Activated CD4-positive, alpha-beta T cell treated with anti-CD3 and anti-CD28 coated beads, Interleukin-2, amount 10 ng/mL, durations not matched to agents 7 days and 5 days (primary cell): ENCODE measurements at regions not wholly inside any gene's neighbourhood (a gene's known extent, or its start where the extent isn't known, plus 50 kb on each side); places are given as distances from the start of the nearest gene placed in this dataset.

Experiments
- CTCF ChIA-PET: fragments of 350-600 bp; sonication (Branson Sonifier 250); formaldehyde crosslinking; loops from one replicate; lab custom pipeline; 2021; ENCODE audit warnings: antibody characterized with exemption; lab: Charles Lee
- POLR2A ChIA-PET: fragments of 350-600 bp; sonication (Branson Sonifier 250); formaldehyde crosslinking; loops from one replicate; lab custom pipeline; 2021; ENCODE audit warnings: antibody characterized with exemption; lab: Charles Lee
- DNase-seq: peaks from one replicate; pipeline ENCODE4 v3.0.0-alpha.2; 2020
- H3K27ac Mint-ChIP-seq: one replicate; pipeline ENCODE4 v1.8.0; 2021; ENCODE audit warnings: mild to moderate bottlenecking, moderate library complexity, mixed read lengths
- H3K27me3 Mint-ChIP-seq: one replicate; pipeline ENCODE4 v1.8.0; 2021; ENCODE audit warnings: mixed read lengths
- H3K36me3 Mint-ChIP-seq: one replicate; pipeline ENCODE4 v1.8.0; 2021; ENCODE audit warnings: low read depth, mixed read lengths
- H3K4me1 Mint-ChIP-seq: one replicate; pipeline ENCODE4 v1.8.0; 2021; ENCODE audit warnings: mixed read lengths
- H3K4me3 Mint-ChIP-seq: one replicate; pipeline ENCODE4 v1.8.0; 2021; ENCODE audit warnings: mild to moderate bottlenecking, moderate library complexity, mixed read lengths
- H3K9me3 Mint-ChIP-seq: one replicate; pipeline ENCODE4 v1.8.0; 2021; ENCODE audit warnings: mixed read lengths

DNA sequence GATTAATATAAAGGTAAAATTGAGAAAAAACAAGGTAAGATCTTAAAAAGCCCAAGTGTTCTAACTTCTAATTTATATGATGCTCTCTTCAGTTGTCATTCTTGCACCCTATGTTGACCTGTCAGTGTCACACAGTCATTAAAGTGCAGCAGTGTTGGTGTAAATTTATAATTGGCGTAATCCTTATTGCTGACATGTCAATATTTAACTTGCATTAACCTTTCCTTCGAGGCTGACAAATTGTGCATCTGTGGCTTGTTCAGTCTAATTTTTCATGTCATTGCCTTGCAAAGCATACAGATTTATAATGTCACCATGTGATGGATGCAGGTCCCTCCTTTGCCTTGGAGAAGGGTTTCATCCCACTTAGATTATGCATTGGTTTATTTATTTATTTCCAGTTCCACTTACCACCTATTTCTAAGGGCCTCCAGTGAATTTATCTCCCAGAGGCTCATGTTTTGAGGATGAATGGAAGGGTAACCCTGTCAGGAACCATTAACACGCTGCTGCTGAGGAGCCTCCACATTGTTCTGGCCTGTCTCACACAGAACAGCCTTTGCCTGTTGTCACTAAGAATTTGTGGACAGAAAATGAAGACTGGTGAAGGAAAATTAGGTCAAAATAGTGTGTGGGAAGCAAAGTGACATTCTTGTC, 1098.5 kb upstream of the LCORL start:
- no peaks in the 10 kb centered on the region for H3K27me3 Mint-ChIP-seq
- no peaks in the 10 kb centered on the region for H3K36me3 Mint-ChIP-seq
- H3K4me1 Mint-ChIP-seq = no peaks in the 10 kb centered on the region
- DNase-seq = no peak
- H3K9me3 Mint-ChIP-seq = no peaks in the 10 kb centered on the region
- CTCF ChIA-PET = no interaction called here
- POLR2A ChIA-PET = no interaction called here
- no peak overlapping the region for H3K4me3 Mint-ChIP-seq
- H3K27ac Mint-ChIP-seq = no peak overlapping the region

DNA sequence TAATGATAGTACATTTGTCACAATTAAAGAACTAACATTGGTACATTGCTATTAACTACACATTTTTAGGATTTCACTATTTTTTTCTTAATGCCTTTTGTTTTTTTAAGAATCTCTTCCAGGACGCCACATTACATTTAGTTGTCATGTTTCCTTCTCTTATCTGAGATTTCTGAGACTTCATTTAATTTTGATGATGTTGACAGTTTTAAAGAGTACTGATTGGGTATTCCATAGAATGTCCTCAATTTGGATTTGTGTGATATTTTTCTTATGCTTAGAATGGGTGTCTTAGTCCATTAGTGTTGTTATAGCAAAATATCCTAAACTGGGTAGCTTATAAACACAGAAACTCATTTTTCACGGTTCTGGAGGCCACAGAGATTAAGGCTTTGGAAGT, 1095.5 kb upstream of the LCORL start:
- CTCF ChIA-PET = no interaction called here
- Mint-ChIP-seq H3K36me3 (no peaks in the 10 kb centered on the region), H3K4me1 (no peaks in the 10 kb centered on the region), H3K9me3 (no peaks in the 10 kb centered on the region), H3K27ac (no peak overlapping the region), H3K27me3 (no peaks in the 10 kb centered on the region), H3K4me3 (no peak overlapping the region)
- no peak for DNase-seq
- POLR2A ChIA-PET = no interaction called here

DNA sequence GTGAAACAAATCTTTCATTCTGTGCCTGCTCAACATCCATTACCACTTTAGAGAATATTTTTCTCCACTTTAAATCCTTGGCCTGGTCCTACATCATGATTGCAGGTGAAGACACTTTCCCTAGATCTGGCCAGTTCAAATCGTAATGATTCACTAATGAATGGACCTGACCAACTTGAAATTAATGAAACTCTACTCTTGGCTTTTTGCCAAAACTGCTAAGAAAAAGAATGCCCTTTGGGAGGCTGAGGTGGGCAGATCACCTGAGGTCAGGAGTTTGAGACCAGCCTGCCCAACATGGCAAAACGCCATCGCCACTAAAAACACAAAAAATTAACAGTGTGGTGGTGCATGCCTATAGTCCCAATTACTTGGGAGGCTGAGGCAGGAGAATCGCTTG, 1082.6 kb upstream of the LCORL start:
- H3K36me3 Mint-ChIP-seq = no peaks in the 10 kb centered on the region
- no peak overlapping the region for H3K27ac Mint-ChIP-seq
- no peak overlapping the region for H3K4me3 Mint-ChIP-seq
- H3K27me3 Mint-ChIP-seq = no peaks in the 10 kb centered on the region
- no peak for DNase-seq
- CTCF ChIA-PET = no interaction called here
- H3K9me3 Mint-ChIP-seq = peaks cover 11% of the 10 kb centered on the region
- H3K4me1 Mint-ChIP-seq = no peaks in the 10 kb centered on the region
- POLR2A ChIA-PET = no interaction called here

DNA sequence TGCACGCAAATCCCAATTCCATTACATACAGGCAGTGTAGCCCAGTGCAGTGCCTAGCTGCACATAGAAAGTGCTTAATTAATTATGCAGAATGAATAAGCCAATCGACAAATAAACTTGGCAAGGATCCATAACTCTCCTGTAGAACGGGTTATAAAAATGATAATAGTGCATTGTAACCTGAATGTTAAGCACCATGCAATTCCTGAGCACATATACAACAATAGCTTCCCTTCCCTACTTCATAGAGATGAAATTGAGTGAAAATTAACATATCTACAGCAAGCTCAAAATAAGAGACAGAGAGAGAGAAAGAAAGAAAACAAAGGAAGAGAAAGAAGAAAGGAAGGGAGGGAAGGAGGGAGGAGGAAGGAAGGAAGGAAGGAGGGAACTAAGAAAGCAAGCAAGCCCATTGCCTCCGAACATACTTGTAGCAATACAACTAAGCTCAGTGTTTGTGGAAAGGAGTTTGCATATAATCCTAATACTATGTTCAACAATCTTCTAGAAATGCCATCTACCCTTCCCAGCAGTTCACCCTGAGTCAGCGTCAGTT, 1074.0 kb upstream of the LCORL start:
- no peaks in the 10 kb centered on the region for H3K4me1 Mint-ChIP-seq
- H3K27me3 Mint-ChIP-seq = no peaks in the 10 kb centered on the region
- no peak overlapping the region for H3K27ac Mint-ChIP-seq
- H3K36me3 Mint-ChIP-seq = no peaks in the 10 kb centered on the region
- H3K4me3 Mint-ChIP-seq = no peak overlapping the region
- DNase-seq = no peak
- ChIA-PET CTCF (no interaction called here), POLR2A (no interaction called here)
- H3K9me3 Mint-ChIP-seq = peaks cover 8% of the 10 kb centered on the region

DNA sequence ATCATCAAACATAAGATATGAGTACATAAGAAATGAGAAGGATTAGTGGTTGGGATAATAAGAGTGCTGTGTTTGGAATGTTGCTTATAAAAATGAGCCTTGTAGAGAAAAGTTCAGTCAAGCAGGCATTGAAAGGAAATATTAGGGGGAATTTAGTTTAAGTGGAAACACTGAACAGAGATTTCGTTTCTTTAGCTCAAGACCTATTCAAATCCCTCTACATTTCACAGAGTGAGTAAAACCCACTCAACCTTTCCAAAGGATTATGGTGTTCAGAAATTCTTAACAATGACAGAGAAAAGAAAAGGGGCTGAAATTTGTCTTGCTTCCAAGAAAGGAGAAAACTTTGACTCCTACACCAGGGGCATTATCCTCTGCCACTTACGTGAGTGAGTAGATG, 1072.4 kb upstream of the LCORL start:
- no peaks in the 10 kb centered on the region for H3K27me3 Mint-ChIP-seq
- H3K27ac Mint-ChIP-seq = no peak overlapping the region
- ChIA-PET CTCF (no interaction called here), POLR2A (no interaction called here)
- DNase-seq = no peak
- H3K4me1 Mint-ChIP-seq = no peaks in the 10 kb centered on the region
- peaks cover 9% of the 10 kb centered on the region for H3K9me3 Mint-ChIP-seq
- no peaks in the 10 kb centered on the region for H3K36me3 Mint-ChIP-seq
- H3K4me3 Mint-ChIP-seq = no peak overlapping the region

DNA sequence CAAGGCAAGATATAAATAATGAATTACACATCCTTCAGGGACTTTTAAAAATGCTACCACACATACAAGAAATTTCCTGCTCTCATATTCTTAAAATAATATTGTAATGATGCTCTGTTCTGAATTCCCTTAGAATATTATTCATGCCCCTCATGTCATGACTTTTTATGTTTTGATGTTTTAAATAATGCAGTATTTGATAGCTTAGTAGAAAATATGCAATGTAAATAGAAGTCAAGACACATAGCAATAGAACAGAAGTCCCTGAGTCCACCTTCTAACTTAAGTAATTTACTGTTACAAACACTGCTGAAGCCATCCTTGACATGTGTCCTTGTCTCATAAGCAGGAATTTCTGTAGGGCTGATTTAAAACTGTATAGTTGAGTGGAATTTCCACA, 1071.2 kb upstream of the LCORL start:
- CTCF ChIA-PET = no interaction called here
- peaks cover 9% of the 10 kb centered on the region for H3K9me3 Mint-ChIP-seq
- no peak for DNase-seq
- H3K27me3 Mint-ChIP-seq = no peaks in the 10 kb centered on the region
- H3K4me1 Mint-ChIP-seq = no peaks in the 10 kb centered on the region
- H3K27ac Mint-ChIP-seq = no peak overlapping the region
- H3K36me3 Mint-ChIP-seq = no peaks in the 10 kb centered on the region
- POLR2A ChIA-PET = no interaction called here
- no peak overlapping the region for H3K4me3 Mint-ChIP-seq

DNA sequence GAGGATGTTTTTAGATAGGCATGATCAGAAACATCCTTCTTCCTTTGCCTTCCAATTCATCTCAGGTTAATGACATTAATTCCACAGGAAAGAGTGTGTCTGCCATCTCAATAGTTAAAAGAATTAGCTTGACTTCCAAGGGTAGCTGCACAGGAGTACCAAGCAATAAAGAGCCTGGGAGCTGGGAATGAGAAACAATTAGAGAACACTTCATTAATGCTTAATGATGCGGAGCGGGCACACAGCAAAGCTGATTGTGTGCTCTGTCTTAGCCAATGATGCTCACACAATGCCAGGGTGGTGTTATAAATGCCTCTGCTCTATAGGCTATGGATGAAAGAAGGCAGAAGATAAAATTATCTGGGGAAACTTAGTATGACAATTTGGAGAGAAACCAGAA, 1052.5 kb upstream of the LCORL start:
- H3K4me3 Mint-ChIP-seq = no peak overlapping the region
- no peaks in the 10 kb centered on the region for H3K4me1 Mint-ChIP-seq
- no peak for DNase-seq
- no peaks in the 10 kb centered on the region for H3K36me3 Mint-ChIP-seq
- no peak overlapping the region for H3K27ac Mint-ChIP-seq
- peaks cover 4% of the 10 kb centered on the region for H3K9me3 Mint-ChIP-seq
- ChIA-PET CTCF (no interaction called here), POLR2A (no interaction called here)
- no peaks in the 10 kb centered on the region for H3K27me3 Mint-ChIP-seq

DNA sequence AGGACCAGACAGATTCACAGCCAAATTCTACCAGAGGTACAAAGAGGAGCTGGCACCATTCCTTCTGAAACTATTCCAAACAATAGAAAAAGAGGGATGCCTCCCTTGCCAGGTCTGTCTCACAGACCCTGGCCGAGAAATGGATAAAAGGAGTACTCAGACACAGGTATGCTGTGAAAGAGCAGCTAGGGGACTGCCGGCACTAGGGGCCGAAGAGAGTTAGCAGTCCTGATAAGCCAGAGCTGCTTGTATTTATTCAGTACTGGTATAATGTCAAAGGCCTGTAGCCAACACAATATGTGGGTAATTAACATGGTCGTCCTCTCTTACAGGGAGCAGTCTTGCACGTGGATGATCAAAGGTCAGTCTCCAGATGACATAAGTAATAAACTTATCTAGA, 1042.1 kb upstream of the LCORL start:
- Mint-ChIP-seq H3K27ac (no peak overlapping the region), H3K36me3 (no peaks in the 10 kb centered on the region), H3K27me3 (no peaks in the 10 kb centered on the region), H3K4me3 (no peak overlapping the region), H3K4me1 (no peaks in the 10 kb centered on the region), H3K9me3 (peaks cover 12% of the 10 kb centered on the region)
- DNase-seq = no peak
- POLR2A ChIA-PET = no interaction called here
- CTCF ChIA-PET = no interaction called here

DNA sequence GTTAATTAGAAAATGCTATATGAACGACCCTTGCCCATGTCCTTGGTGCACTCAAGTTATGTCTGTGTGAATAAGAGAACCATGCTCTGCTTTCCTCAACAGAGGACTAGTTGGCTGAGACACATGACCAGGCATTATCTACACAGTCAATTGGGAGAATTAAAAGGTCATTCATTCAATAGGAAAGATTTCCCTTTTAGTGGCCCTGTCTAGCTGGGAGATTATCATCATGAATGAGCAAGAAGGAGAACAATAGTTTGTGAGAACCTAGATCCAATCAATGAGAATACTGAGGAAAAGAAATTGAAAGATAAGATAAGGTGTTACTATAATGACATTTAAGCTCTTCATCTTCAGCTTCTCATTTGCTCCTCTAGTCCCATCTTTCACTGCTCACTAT, 1033.4 kb upstream of the LCORL start:
- H3K4me1 Mint-ChIP-seq = no peaks in the 10 kb centered on the region
- no peak overlapping the region for H3K4me3 Mint-ChIP-seq
- H3K9me3 Mint-ChIP-seq = no peaks in the 10 kb centered on the region
- H3K36me3 Mint-ChIP-seq = no peaks in the 10 kb centered on the region
- no peak for DNase-seq
- no peaks in the 10 kb centered on the region for H3K27me3 Mint-ChIP-seq
- no peak overlapping the region for H3K27ac Mint-ChIP-seq
- ChIA-PET CTCF (no interaction called here), POLR2A (no interaction called here)

DNA sequence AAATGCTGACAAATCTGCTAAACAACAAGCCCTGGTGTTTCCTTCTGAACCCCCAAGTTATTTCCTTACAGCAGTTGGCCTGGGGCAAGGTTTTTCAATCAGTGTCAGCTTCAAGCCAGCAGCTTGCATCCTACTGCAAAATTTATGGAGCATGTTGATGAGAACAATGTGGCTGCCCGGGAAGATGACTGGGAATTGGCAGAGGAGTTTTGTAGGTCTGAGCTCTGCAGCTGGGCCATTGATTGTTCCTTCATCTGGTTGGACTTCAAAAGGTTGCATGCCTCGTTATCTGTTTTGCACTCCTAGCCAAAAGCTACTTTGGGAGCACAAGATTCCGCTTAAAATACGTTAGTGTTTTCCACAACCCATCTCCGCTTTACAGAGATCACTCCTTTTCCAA, 1030.3 kb upstream of the LCORL start:
- Mint-ChIP-seq H3K9me3 (no peaks in the 10 kb centered on the region), H3K27ac (no peak overlapping the region), H3K36me3 (no peaks in the 10 kb centered on the region), H3K27me3 (no peaks in the 10 kb centered on the region), H3K4me1 (no peaks in the 10 kb centered on the region), H3K4me3 (no peak overlapping the region)
- ChIA-PET POLR2A (no interaction called here), CTCF (no interaction called here)
- DNase-seq = no peak

DNA sequence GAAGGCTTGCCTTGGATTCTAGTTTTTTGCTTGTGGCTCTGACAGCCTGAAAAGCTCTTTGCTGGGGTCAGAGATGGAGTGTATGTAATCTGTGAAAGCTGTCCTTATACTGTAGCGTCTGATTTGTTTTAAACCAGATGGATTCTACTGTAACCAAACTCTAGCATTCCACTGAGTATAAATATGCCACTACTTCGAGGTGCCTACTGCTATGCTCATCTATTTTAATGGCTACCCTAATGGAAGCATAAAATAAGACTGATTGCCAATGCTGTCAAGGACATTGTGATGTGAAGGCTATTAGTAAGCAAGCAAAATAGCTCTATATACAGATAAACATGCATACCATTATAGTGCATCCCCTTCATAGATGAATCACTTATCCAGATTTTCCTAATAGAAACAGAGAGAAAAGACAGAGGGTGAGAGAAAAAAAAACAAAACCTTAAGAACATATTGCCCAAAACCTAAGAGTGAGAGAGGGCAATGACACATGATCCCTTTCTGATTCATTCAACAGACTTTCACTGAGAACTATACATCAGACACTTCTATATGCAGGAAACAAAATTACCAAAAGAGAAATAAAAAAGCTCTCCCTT, 1025.8 kb upstream of the LCORL start:
- Mint-ChIP-seq H3K36me3 (no peaks in the 10 kb centered on the region), H3K4me3 (no peak overlapping the region), H3K27ac (no peak overlapping the region), H3K9me3 (peaks cover 9% of the 10 kb centered on the region), H3K27me3 (no peaks in the 10 kb centered on the region), H3K4me1 (no peaks in the 10 kb centered on the region)
- no peak for DNase-seq
- ChIA-PET POLR2A (no interaction called here), CTCF (no interaction called here)

DNA sequence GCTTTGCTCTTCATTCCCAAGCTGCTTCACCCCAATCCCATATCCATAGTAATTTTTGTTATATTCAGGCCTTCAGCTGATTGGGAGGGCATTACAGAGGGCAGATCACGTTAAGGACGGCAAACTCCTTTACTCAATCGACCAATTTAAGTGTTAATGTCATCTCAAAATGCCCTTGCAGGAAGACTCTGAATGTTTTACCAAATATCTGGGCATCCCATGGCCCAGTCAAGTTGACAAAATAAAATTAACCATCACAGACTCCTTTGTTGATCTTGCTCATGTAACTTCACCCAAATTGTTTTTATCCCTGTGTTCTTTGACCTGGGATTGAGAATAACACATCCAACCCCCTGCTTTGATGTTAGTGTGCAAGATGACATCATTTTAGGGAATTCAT, 1018.3 kb upstream of the LCORL start:
- Mint-ChIP-seq H3K27me3 (no peaks in the 10 kb centered on the region), H3K36me3 (no peaks in the 10 kb centered on the region), H3K4me3 (no peak overlapping the region), H3K27ac (no peak overlapping the region), H3K9me3 (peaks cover 12% of the 10 kb centered on the region), H3K4me1 (no peaks in the 10 kb centered on the region)
- ChIA-PET POLR2A (no interaction called here), CTCF (no interaction called here)
- DNase-seq = no peak

DNA sequence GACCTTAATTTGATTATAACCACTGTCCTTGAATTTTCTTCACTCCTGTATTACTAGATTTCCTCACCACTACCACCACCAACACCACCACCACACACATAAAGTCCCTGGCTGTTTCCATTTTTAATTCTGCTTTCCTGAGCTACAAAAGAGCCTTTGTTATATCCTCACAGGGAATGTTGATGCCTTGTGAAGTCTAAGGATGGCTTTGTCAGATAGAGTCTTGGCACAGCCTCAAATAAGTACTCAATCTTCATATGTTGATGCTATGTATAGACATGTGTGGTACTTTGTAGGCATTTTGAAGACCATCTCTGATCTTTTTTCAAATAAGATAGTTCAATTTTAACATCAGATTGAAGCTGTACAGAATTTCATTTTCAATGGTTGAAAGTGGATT, 1016.7 kb upstream of the LCORL start:
- Mint-ChIP-seq H3K4me1 (no peaks in the 10 kb centered on the region), H3K4me3 (no peak overlapping the region), H3K36me3 (no peaks in the 10 kb centered on the region), H3K27ac (no peak overlapping the region), H3K9me3 (peaks cover 8% of the 10 kb centered on the region), H3K27me3 (no peaks in the 10 kb centered on the region)
- CTCF ChIA-PET = no interaction called here
- POLR2A ChIA-PET = no interaction called here
- DNase-seq = no peak
